Erythroblast (primary cell): ENCODE measurements at regions not wholly inside any gene's neighbourhood (a gene's known extent, or its start where the extent isn't known, plus 50 kb on each side); places are given as distances from the start of the nearest gene placed in this dataset.

ENCODE experiments used
- GATA1 ChIP-seq: IDR thresholded peaks from 2 replicates; pipeline ENCODE4 v1.6.1; 2011; ENCODE audit warnings: low read depth, mild to moderate bottlenecking, control low read depth, low read length, moderate library complexity
- POLR2A ChIP-seq: IDR thresholded peaks from 2 replicates; pipeline ENCODE4 v1.6.1; 2011; ENCODE audit warnings: mild to moderate bottlenecking, low read length

- no peak for TF ChIP-seq POLR2A
- no peak for TF ChIP-seq GATA1
These were observed 150.3 kb upstream of the PREP start for GRCh38 chr6:105553171-105553570.
